ENCODE measurements at regions not wholly inside any gene's neighbourhood (a gene's known extent, or its start where the extent isn't known, plus 50 kb on each side); places are given as distances from the start of the nearest gene placed in this dataset.

DNA sequence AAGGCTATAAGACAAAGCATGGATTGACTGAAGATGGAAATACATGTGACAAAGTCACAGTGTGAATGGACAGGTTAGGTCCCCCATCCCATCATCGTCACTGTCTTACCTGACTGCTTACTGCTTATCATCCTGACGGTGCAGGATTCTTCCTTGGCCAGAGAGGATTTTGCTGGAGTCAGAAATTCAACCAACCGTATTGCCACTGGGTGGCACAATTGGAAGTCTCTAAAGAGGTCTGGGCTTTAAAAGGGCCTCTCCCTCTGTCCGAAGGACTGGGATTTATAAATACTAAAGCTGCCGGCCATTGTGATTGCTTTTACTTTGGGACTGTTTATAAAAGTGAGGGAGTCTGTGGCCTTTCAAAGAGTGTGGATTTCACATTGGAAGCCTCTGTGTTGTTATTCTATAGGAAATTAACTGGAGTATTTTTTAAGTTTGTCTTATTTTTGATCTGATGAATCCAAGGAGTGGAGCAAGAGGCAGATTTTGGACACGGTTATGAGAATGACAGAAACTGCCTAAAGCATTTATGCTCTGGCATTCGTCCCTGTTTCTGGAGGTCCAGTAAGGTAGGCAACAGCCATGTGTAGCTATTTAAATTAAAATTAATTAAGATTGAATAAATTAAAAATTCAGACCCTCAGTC, 113.3 kb upstream of the CREB5 start:
- H3K27me3 Mint-ChIP-seq (ENCODE audit: low read depth in 2 of 2): peaks cover 6 to 7% of the 10 kb centered on the region in 2 donors
- Histone ChIP-seq H3K27ac (ENCODE audit: low read length) (no peak overlapping the region), H3K4me1 (ENCODE audit: control insufficient read depth, insufficient read depth, low read length) (no peaks in the 10 kb centered on the region), H3K9me3 (ENCODE audit: control insufficient read depth, insufficient read depth, low read length) (no peaks in the 10 kb centered on the region), H3K27me3 (ENCODE audit: control insufficient read depth, insufficient read depth, low read length) (no peaks in the 10 kb centered on the region), H3K36me3 (ENCODE audit: control insufficient read depth, insufficient read depth, low read length) (no peaks in the 10 kb centered on the region), H3K4me3 (ENCODE audit: low read length) (no peak overlapping the region)
- TF ChIP-seq, protein P1, sequence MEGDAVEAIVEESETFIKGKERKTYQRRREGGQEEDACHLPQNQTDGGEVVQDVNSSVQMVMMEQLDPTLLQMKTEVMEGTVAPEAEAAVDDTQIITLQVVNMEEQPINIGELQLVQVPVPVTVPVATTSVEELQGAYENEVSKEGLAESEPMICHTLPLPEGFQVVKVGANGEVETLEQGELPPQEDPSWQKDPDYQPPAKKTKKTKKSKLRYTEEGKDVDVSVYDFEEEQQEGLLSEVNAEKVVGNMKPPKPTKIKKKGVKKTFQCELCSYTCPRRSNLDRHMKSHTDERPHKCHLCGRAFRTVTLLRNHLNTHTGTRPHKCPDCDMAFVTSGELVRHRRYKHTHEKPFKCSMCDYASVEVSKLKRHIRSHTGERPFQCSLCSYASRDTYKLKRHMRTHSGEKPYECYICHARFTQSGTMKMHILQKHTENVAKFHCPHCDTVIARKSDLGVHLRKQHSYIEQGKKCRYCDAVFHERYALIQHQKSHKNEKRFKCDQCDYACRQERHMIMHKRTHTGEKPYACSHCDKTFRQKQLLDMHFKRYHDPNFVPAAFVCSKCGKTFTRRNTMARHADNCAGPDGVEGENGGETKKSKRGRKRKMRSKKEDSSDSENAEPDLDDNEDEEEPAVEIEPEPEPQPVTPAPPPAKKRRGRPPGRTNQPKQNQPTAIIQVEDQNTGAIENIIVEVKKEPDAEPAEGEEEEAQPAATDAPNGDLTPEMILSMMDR (IDR thresholded peaks at IDR 0.05): no peak
- intact Hi-C loops (cut with micrococcal nuclease): loop anchor here (5.0 kb wide), 1 partner anchor 328 kb away; no protein-coding TSS in a partner anchor
- H3K4me3 Mint-ChIP-seq: no peak overlapping the region
- H3K27ac Mint-ChIP-seq: no peak overlapping the region
- DNase-seq (no peak), ATAC-seq (no peak)
- no peaks in the 10 kb centered on the region for H3K4me1 Mint-ChIP-seq
- H3K9me3 Mint-ChIP-seq: no peaks in the 10 kb centered on the region
- WGBS (ENCODE audit: insufficient coverage): 68% methylated on average over 7 of the region's 7 CpGs
- H3K36me3 Mint-ChIP-seq: no peaks in the 10 kb centered on the region

- H3K4me3 Mint-ChIP-seq: no peak overlapping the region
- no peak overlapping the region for H3K27ac ChIP-seq (ENCODE audit: low read length)
Observed at GRCh38 chr7:28299556-28299955, 112.8 kb upstream of the CREB5 start.

GRCh38 chr7:28300488-28300887, 111.8 kb upstream of the CREB5 start:
- TF ChIP-seq, protein P1 (IDR thresholded peaks at IDR 0.05): no peak
- no peak for DNase-seq
- Mint-ChIP-seq H3K36me3 (no peaks in the 10 kb centered on the region), H3K9me3 (no peaks in the 10 kb centered on the region), H3K27ac (no peak overlapping the region), H3K4me1 (no peaks in the 10 kb centered on the region), H3K27me3 (ENCODE audit: low read depth in 2 of 2) (peaks cover 11 to 17% of the 10 kb centered on the region in 2 donors), H3K4me3 (no peak overlapping the region)
- no peaks in the 10 kb centered on the region for H3K4me1 ChIP-seq (ENCODE audit: control insufficient read depth, insufficient read depth, low read length)
- no peaks in the 10 kb centered on the region for H3K27me3 ChIP-seq (ENCODE audit: control insufficient read depth, insufficient read depth, low read length)
- ATAC-seq: no peak
- H3K36me3 ChIP-seq (ENCODE audit: control insufficient read depth, insufficient read depth, low read length): no peaks in the 10 kb centered on the region
- 64% methylated on average over 5 of the region's 5 CpGs for WGBS (ENCODE audit: insufficient coverage)
- no peak overlapping the region for H3K27ac ChIP-seq (ENCODE audit: low read length)
- H3K4me3 ChIP-seq (ENCODE audit: low read length): no peak overlapping the region
- intact Hi-C loops (cut with micrococcal nuclease): no loop called here
- H3K9me3 ChIP-seq (ENCODE audit: control insufficient read depth, insufficient read depth, low read length): no peaks in the 10 kb centered on the region

More at GRCh38 chr7:28299556-28299955, 112.8 kb upstream of the CREB5 start:
- Histone ChIP-seq H3K4me1 (ENCODE audit: control insufficient read depth, insufficient read depth, low read length) (no peaks in the 10 kb centered on the region), H3K27me3 (ENCODE audit: control insufficient read depth, insufficient read depth, low read length) (no peaks in the 10 kb centered on the region), H3K9me3 (ENCODE audit: control insufficient read depth, insufficient read depth, low read length) (no peaks in the 10 kb centered on the region), H3K4me3 (ENCODE audit: low read length) (no peak overlapping the region), H3K36me3 (ENCODE audit: control insufficient read depth, insufficient read depth, low read length) (no peaks in the 10 kb centered on the region)
- WGBS (ENCODE audit: insufficient coverage): no CpG with 5 or more reads among the region's 1 CpG
- H3K9me3 Mint-ChIP-seq: no peaks in the 10 kb centered on the region
- DNase-seq (no peak), ATAC-seq (no peak)
- intact Hi-C loops (cut with micrococcal nuclease): loop anchor here (5.0 kb wide), 1 partner anchor 328 kb away; no protein-coding TSS in a partner anchor
- no peaks in the 10 kb centered on the region for H3K4me1 Mint-ChIP-seq
- H3K27ac Mint-ChIP-seq: no peak overlapping the region
- H3K36me3 Mint-ChIP-seq: no peaks in the 10 kb centered on the region
- H3K27me3 Mint-ChIP-seq (ENCODE audit: low read depth in 2 of 2): peaks cover 6 to 12% of the 10 kb centered on the region in 2 donors
- TF ChIP-seq, protein P1 (IDR thresholded peaks at IDR 0.05): no peak

- TF ChIP-seq, protein P1 (IDR thresholded peaks at IDR 0.05): no peak
- DNase-seq (no peak), ATAC-seq (no peak)
- Mint-ChIP-seq H3K36me3 (no peaks in the 10 kb centered on the region), H3K27me3 (ENCODE audit: low read depth in 2 of 2) (peaks cover 8 to 14% of the 10 kb centered on the region in 2 donors), H3K4me3 (no peak overlapping the region), H3K4me1 (no peaks in the 10 kb centered on the region), H3K27ac (no peak overlapping the region), H3K9me3 (no peaks in the 10 kb centered on the region)
- Histone ChIP-seq H3K27me3 (ENCODE audit: control insufficient read depth, insufficient read depth, low read length) (no peaks in the 10 kb centered on the region), H3K27ac (ENCODE audit: low read length) (no peak overlapping the region), H3K9me3 (ENCODE audit: control insufficient read depth, insufficient read depth, low read length) (no peaks in the 10 kb centered on the region), H3K4me3 (ENCODE audit: low read length) (no peak overlapping the region), H3K36me3 (ENCODE audit: control insufficient read depth, insufficient read depth, low read length) (no peaks in the 10 kb centered on the region), H3K4me1 (ENCODE audit: control insufficient read depth, insufficient read depth, low read length) (no peaks in the 10 kb centered on the region)
- intact Hi-C loops (cut with micrococcal nuclease): no loop called here
- 100% methylated on average over 5 of the region's 5 CpGs for whole genome bisulfite sequencing (ENCODE audit: insufficient coverage)
Observed at GRCh38 chr7:28301148-28301641, 111.1 kb upstream of the CREB5 start.

Data from natural killer cell (primary cell).